Peyer's patch (tissue), 4 donors: ENCODE measurements at regions not wholly inside any gene's neighbourhood (a gene's known extent, or its start where the extent isn't known, plus 50 kb on each side); places are given as distances from the start of the nearest gene placed in this dataset.

Experiments
- DNase-seq, 3 donors: peaks; one replicate each; pipeline ENCODE4 v3.0.0-alpha.2; 2017 to 2019
- H3K27ac ChIP-seq, 4 donors: fragments of 200-600 bp; sonication (generic); one replicate each; pipeline ENCODE4 v1.5.1; 2016 to 2019
- H3K27me3 ChIP-seq, 2 donors: fragments of 200-600 bp; sonication (generic); one replicate each; pipeline ENCODE4 v1.5.1; 2019
- H3K36me3 ChIP-seq, 3 donors: fragments of 200-600 bp; sonication (generic); one replicate each; pipeline ENCODE4 v1.5.1; 2016 to 2019
- H3K4me1 ChIP-seq, 4 donors: fragments of 200-600 bp; sonication (generic); one replicate each; pipeline ENCODE4 v1.5.1; 2016 to 2019
- H3K4me3 ChIP-seq, 4 donors: fragments of 200-600 bp; sonication (generic); 1 replicate in 3 of 4; 2 replicates in 1 of 4; pipeline ENCODE4 v1.5.1; 2016 to 2019; ENCODE audit warnings: mild to moderate bottlenecking in 1 of 4
- H3K9me3 ChIP-seq, 4 donors: fragments of 200-600 bp; sonication (generic); one replicate each; pipeline ENCODE4 v1.5.1; 2016 to 2019; ENCODE audit warnings: mild to moderate bottlenecking in 1 of 4
- POLR2A ChIP-seq, 2 donors: fragments of 450-650 bp; IDR thresholded peaks; one replicate each; pipeline ENCODE4 v1.5.1; 2017; ENCODE audit warnings: antibody characterized with exemption in 2 of 2, mild to moderate bottlenecking in 2 of 2, moderate library complexity in 2 of 2
- TF ChIP-seq, protein P1 (sequence below), 6 experiments: fragments of 450-650 bp in 4 of 6; fragments of 200-600 bp in 2 of 6; sonication (generic) in 1 of 6; IDR thresholded peaks; one replicate each; pipeline ENCODE4 v1.5.1; 2017 to 2019; ENCODE audit warnings: antibody characterized with exemption in 6 of 6, mild to moderate bottlenecking in 3 of 6, moderate library complexity in 1 of 6

DNA sequence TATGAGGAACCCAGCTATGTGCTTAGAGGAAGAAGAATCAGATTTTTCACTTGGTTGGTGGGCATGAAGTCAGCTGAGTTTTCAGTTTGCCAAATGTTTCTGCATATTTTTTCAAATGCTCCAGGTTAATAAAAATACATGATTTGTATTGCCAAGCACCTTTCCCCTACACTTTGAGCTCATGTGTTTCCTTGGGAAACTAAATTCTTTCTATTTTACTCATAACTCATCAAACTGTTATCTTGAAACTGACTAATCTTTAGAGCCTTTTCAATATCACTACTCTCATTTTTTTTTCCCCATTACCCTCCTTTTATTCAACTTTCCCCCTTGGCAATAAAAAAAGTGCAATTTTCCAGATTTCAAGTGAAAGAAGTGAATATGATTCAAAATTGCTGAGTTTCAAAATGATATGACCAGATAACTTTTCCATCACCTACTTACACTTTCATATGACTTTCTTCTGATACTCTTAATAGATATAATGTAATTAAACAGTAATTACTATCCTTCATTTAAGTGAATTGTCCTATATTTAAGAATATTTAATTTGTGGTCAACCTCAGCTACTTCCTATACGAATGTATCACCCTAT lies 91.9 kb upstream of the SOX6 start:
- Histone ChIP-seq H3K4me1 (no peaks in the 10 kb centered on the region), H3K4me3 (no peak overlapping the region), H3K9me3 (no peaks in the 10 kb centered on the region), H3K27me3 (no peaks in the 10 kb centered on the region), H3K27ac (no peak overlapping the region), H3K36me3 (no peaks in the 10 kb centered on the region)
- no peak for DNase-seq
- no peak for TF ChIP-seq POLR2A (IDR thresholded peaks at IDR 0.05)

DNA sequence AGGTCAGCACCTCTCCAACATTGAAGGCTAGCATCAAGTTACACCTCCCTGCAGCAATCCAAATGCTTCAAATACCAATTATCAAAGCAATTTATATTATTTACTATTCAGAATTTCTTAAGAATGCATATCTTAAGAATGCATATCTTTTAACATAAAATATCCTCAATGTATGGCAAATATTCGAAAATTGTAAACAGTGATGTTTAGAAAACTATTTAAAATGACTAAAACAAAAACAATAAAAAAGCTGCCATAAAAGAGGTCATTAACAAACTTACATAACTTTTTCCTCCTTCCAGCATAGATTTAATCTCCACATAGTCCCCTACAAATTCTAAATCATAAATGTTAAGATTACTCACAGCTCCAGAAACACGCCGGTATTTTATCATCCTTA lies 85.1 kb upstream of the SOX6 start:
- Histone ChIP-seq H3K9me3 (no peaks in the 10 kb centered on the region), H3K36me3 (no peaks in the 10 kb centered on the region), H3K27ac (no peak overlapping the region), H3K4me3 (no peak overlapping the region), H3K4me1 (no peaks in the 10 kb centered on the region), H3K27me3 (no peaks in the 10 kb centered on the region)
- no peak for DNase-seq
- TF ChIP-seq POLR2A (IDR thresholded peaks at IDR 0.05) = no peak
- TF ChIP-seq, protein P1, sequence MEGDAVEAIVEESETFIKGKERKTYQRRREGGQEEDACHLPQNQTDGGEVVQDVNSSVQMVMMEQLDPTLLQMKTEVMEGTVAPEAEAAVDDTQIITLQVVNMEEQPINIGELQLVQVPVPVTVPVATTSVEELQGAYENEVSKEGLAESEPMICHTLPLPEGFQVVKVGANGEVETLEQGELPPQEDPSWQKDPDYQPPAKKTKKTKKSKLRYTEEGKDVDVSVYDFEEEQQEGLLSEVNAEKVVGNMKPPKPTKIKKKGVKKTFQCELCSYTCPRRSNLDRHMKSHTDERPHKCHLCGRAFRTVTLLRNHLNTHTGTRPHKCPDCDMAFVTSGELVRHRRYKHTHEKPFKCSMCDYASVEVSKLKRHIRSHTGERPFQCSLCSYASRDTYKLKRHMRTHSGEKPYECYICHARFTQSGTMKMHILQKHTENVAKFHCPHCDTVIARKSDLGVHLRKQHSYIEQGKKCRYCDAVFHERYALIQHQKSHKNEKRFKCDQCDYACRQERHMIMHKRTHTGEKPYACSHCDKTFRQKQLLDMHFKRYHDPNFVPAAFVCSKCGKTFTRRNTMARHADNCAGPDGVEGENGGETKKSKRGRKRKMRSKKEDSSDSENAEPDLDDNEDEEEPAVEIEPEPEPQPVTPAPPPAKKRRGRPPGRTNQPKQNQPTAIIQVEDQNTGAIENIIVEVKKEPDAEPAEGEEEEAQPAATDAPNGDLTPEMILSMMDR (IDR thresholded peaks at IDR 0.05) = no peak

DNA sequence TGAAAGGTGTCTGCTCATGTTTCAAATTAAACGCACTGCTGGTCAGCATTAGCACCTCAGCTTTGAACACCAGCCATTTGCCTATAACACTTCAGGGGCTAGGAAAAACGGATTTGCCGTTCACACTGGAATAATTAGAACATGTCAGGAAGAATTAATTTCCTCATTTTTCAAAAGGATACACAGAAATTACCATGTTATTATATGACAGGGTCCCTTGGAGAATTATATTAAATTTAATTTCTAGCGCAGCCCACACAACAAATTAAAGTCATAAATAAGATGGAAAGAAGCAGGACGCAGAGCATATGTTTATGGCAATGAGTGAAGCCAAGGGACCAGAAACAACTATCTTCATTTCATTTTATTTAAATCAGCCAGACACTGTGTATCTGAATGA lies 83.8 kb upstream of the SOX6 start:
- DNase-seq = no peak
- Histone ChIP-seq H3K27me3 (no peaks in the 10 kb centered on the region), H3K4me1 (no peaks in the 10 kb centered on the region), H3K9me3 (no peaks in the 10 kb centered on the region), H3K36me3 (no peaks in the 10 kb centered on the region), H3K27ac (no peak overlapping the region), H3K4me3 (no peak overlapping the region)
- no peak for TF ChIP-seq POLR2A (IDR thresholded peaks at IDR 0.05)
- TF ChIP-seq, protein P1 (IDR thresholded peaks at IDR 0.05) = no peak

DNA sequence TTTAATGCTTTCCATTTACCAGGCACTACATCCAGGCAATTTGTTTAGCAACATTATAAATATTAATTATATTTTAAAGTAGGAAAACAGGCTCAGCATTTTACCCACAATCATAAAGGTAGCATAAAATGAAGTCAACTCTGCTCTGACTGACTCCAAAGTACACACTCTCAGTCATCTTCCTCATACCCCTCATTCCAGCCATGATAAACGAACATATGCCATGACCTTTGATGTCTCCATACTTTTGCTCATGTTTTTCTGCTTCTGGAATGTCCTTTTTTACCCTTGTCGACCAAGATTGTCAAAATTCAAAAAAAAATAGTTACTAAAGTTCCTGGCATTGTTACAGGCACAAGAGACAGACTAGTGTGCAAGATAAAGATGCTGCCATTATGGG lies 77.7 kb upstream of the SOX6 start:
- H3K9me3 ChIP-seq = no peaks in the 10 kb centered on the region
- H3K27ac ChIP-seq = no peak overlapping the region
- no peak overlapping the region for H3K4me3 ChIP-seq
- no peaks in the 10 kb centered on the region for H3K36me3 ChIP-seq
- H3K4me1 ChIP-seq = no peaks in the 10 kb centered on the region
- no peaks in the 10 kb centered on the region for H3K27me3 ChIP-seq
- TF ChIP-seq, protein P1 (IDR thresholded peaks at IDR 0.05) = no peak
- no peak for TF ChIP-seq POLR2A (IDR thresholded peaks at IDR 0.05)
- DNase-seq = no peak

DNA sequence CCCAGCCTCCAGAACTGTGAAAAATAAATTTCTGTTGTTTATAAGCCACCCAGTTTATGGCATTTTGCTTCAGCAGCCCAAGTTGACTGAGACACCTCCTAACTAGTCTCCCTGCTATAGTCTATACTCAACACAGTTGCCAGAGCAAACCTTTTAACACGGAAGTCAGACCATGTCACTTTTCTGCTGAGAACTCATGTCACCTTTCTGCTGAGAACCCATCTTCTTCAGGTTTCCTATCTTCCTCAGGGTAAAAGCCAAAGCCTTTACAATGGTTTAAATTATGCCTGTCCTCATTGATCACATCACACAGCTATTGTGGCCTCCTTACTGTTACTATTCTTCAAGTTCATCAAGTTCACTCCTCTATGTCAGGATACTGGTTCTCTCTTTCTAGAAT lies 74.3 kb upstream of the SOX6 start:
- H3K4me1 ChIP-seq = no peaks in the 10 kb centered on the region
- no peaks in the 10 kb centered on the region for H3K27me3 ChIP-seq
- H3K27ac ChIP-seq = no peak overlapping the region
- H3K9me3 ChIP-seq = no peaks in the 10 kb centered on the region
- DNase-seq = no peak
- no peaks in the 10 kb centered on the region for H3K36me3 ChIP-seq
- no peak overlapping the region for H3K4me3 ChIP-seq
- TF ChIP-seq POLR2A (IDR thresholded peaks at IDR 0.05) = no peak
- TF ChIP-seq, protein P1 (IDR thresholded peaks at IDR 0.05) = no peak

DNA sequence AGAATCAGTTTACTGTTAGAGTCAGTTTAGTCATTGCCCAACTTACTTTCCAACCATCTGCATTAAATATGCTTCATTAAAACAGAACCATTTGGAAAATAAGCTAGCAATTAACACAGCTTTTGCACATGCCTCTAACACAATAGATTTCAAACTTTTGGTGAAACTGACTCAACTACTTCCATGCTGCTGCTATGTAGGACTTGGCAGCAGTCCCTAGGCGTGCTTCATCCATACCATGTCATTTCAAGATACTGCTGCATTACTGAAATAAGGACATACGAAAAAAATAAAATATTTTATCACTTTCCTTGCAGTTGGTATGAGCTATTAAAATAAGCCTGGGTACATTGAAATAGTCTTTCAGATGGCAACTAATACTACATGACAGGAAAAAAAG lies 65.5 kb upstream of the SOX6 start:
- no peaks in the 10 kb centered on the region for H3K9me3 ChIP-seq
- H3K27me3 ChIP-seq = no peaks in the 10 kb centered on the region
- no peak for DNase-seq
- H3K27ac ChIP-seq = no peak overlapping the region
- no peaks in the 10 kb centered on the region for H3K36me3 ChIP-seq
- H3K4me3 ChIP-seq = no peak overlapping the region
- H3K4me1 ChIP-seq = no peaks in the 10 kb centered on the region
- TF ChIP-seq, protein P1 (IDR thresholded peaks at IDR 0.05) = no peak
- TF ChIP-seq POLR2A (IDR thresholded peaks at IDR 0.05) = no peak
